GM21737 (cell line): ENCODE measurements at regions not wholly inside any gene's neighbourhood (a gene's known extent, or its start where the extent isn't known, plus 50 kb on each side); places are given as distances from the start of the nearest gene placed in this dataset.

Experiments
- ATAC-seq: cut with Tn5 transposase; IDR thresholded peaks from one replicate; pipeline ENCODE4 v1.9.1; 2021; ENCODE audit warnings: mild to moderate bottlenecking, moderate library complexity; ENCODE audit not compliant: unreplicated experiment

- no peak for ATAC-seq
Observed at GRCh38 chr16:86924537-86924936, 346.2 kb downstream of the FOXL1 start.

GRCh38 chr16:86925067-86925791 lies 346.9 kb downstream of the FOXL1 start:
- ATAC-seq, result no peak

GRCh38 chr16:86926181-86927094 lies 348.1 kb downstream of the FOXL1 start:
- ATAC-seq, result no peak

GRCh38 chr16:86927699-86928098 lies 349.4 kb downstream of the FOXL1 start:
- ATAC-seq, result no peak

GRCh38 chr16:86928523-86929011 lies 350.2 kb downstream of the FOXL1 start:
- no peak for ATAC-seq

GRCh38 chr16:86929057-86929871 lies 350.9 kb downstream of the FOXL1 start:
- no peak for ATAC-seq

GRCh38 chr16:86930001-86930400 lies 351.7 kb downstream of the FOXL1 start:
- no peak for ATAC-seq

- ATAC-seq, result no peak
Observed at GRCh38 chr16:86930663-86931373, 352.5 kb downstream of the FOXL1 start.

GRCh38 chr16:86931410-86931941 lies 353.1 kb downstream of the FOXL1 start:
- ATAC-seq, result no peak

- ATAC-seq, result no peak
Observed at GRCh38 chr16:86932130-86932982, 354.0 kb downstream of the FOXL1 start.

GRCh38 chr16:86934581-86935375 lies 356.4 kb downstream of the FOXL1 start:
- no peak for ATAC-seq

GRCh38 chr16:86939609-86940008 lies 361.3 kb downstream of the FOXL1 start:
- ATAC-seq, result no peak

- ATAC-seq, result no peak
Observed at GRCh38 chr16:86941731-86942130, 363.4 kb downstream of the FOXL1 start.

- ATAC-seq, result no peak
Observed at GRCh38 chr16:86942151-86943051, 364.1 kb downstream of the FOXL1 start.

GRCh38 chr16:86945166-86945900 lies 367.0 kb downstream of the FOXL1 start:
- no peak for ATAC-seq

GRCh38 chr16:86946396-86946795 lies 368.0 kb downstream of the FOXL1 start:
- no peak for ATAC-seq

- no peak for ATAC-seq
Observed at GRCh38 chr16:86946981-86947380, 368.6 kb downstream of the FOXL1 start.
